ENCODE measurements at regions not wholly inside any gene's neighbourhood (a gene's known extent, or its start where the extent isn't known, plus 50 kb on each side); places are given as distances from the start of the nearest gene placed in this dataset.

GRCh38 chr5:41670854-41671479 is 160.6 kb upstream of the PLCXD3 start:
- H3K36me3 ChIP-seq (ENCODE audit: insufficient read depth, low read length) = no peaks in the 10 kb centered on the region
- CTCF ChIA-PET = no interaction called here
- no peak for DNase-seq
- Mint-ChIP-seq H3K27me3 (peaks cover 8% of the 10 kb centered on the region), H3K36me3 (ENCODE audit: low read depth) (no peaks in the 10 kb centered on the region), H3K9me3 (peaks cover 4% of the 10 kb centered on the region), H3K4me1 (ENCODE audit: low read depth) (no peaks in the 10 kb centered on the region), H3K4me3 (no peak overlapping the region), H3K27ac (no peak overlapping the region)
- peaks cover 0 to 5% of the 10 kb centered on the region in 2 experiments for H3K9me3 ChIP-seq (ENCODE audit: control insufficient read depth in 1 of 2, insufficient read depth in 1 of 2, low read length in 2 of 2)
- POLR2A ChIA-PET = no interaction called here
- H3K27ac ChIP-seq (ENCODE audit: low read depth in 1 of 2, low read length in 2 of 2) = no peak overlapping the region
- no peak overlapping the region for H3K4me3 ChIP-seq (ENCODE audit: low read length)
- no peak for ATAC-seq (ENCODE audit: poor library complexity)
- intact Hi-C loops (cut with DNase I, micrococcal nuclease) = no loop called here
- no peaks in the 10 kb centered on the region for H3K4me1 ChIP-seq (ENCODE audit: insufficient read depth, low read length)
- no peaks in the 10 kb centered on the region for H3K27me3 ChIP-seq (ENCODE audit: control insufficient read depth in 1 of 2, insufficient read depth in 2 of 2, low read length in 2 of 2)
- TF ChIP-seq CTCF (IDR thresholded peaks at IDR 0.05) = no peak

- POLR2A ChIA-PET = no interaction called here
- Mint-ChIP-seq H3K27me3 (peaks cover 11% of the 10 kb centered on the region), H3K9me3 (peaks cover 6% of the 10 kb centered on the region), H3K4me3 (no peak overlapping the region), H3K4me1 (ENCODE audit: low read depth) (no peaks in the 10 kb centered on the region), H3K27ac (no peak overlapping the region), H3K36me3 (ENCODE audit: low read depth) (no peaks in the 10 kb centered on the region)
- H3K36me3 ChIP-seq (ENCODE audit: insufficient read depth, low read length) = no peaks in the 10 kb centered on the region
- H3K9me3 ChIP-seq (ENCODE audit: control insufficient read depth in 1 of 2, insufficient read depth in 1 of 2, low read length in 2 of 2) = peaks cover 0 to 5% of the 10 kb centered on the region in 2 experiments
- no peak overlapping the region for H3K27ac ChIP-seq (ENCODE audit: low read depth in 1 of 2, low read length in 2 of 2)
- no peaks in the 10 kb centered on the region for H3K27me3 ChIP-seq (ENCODE audit: control insufficient read depth in 1 of 2, insufficient read depth in 2 of 2, low read length in 2 of 2)
- no peaks in the 10 kb centered on the region for H3K4me1 ChIP-seq (ENCODE audit: insufficient read depth, low read length)
- no peak for TF ChIP-seq CTCF (IDR thresholded peaks at IDR 0.05)
- no peak overlapping the region for H3K4me3 ChIP-seq (ENCODE audit: low read length)
- DNase-seq = no peak
- intact Hi-C loops (cut with DNase I, micrococcal nuclease) = no loop called here
- no peak for ATAC-seq (ENCODE audit: poor library complexity)
- CTCF ChIA-PET = no interaction called here
Measured at GRCh38 chr5:41670216-41670615, 159.8 kb upstream of the PLCXD3 start.

DNA sequence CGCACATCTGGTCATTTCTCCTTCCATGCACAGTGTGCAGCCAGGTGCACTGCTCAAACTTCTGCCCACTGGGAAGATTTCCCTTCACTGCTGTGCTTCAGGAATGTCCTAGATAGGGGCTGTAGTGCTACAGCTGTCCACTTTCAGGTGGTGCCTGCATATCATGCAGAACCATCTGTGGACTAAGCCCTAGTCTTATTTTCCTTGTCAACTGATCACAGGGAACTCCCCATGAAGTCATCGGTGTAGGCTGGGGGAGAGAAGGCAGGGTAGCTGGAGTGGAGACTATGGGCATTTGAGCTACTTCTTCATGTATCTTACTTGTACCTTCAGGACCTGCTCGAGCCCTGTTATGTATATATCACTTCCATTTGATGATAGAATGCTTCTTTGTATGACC is 150.9 kb upstream of the PLCXD3 start:
- TF ChIP-seq CTCF (IDR thresholded peaks at IDR 0.05) = no peak
- H3K36me3 ChIP-seq (ENCODE audit: insufficient read depth, low read length) = no peaks in the 10 kb centered on the region
- no peaks in the 10 kb centered on the region for H3K4me1 ChIP-seq (ENCODE audit: insufficient read depth, low read length)
- no peak overlapping the region for H3K27ac Mint-ChIP-seq
- H3K4me1 Mint-ChIP-seq (ENCODE audit: low read depth) = no peaks in the 10 kb centered on the region
- CTCF ChIA-PET = no interaction called here
- H3K4me3 ChIP-seq (ENCODE audit: low read length) = no peak overlapping the region
- ATAC-seq (ENCODE audit: poor library complexity) (no peak), DNase-seq (no peak)
- H3K9me3 ChIP-seq (ENCODE audit: control insufficient read depth in 1 of 2, insufficient read depth in 1 of 2, low read length in 2 of 2) = no peaks in the 10 kb centered on the region
- peaks cover 2% of the 10 kb centered on the region for H3K9me3 Mint-ChIP-seq
- no peak overlapping the region for H3K27ac ChIP-seq (ENCODE audit: low read depth in 1 of 2, low read length in 2 of 2)
- intact Hi-C loops (cut with DNase I, micrococcal nuclease) = no loop called here
- H3K4me3 Mint-ChIP-seq = no peak overlapping the region
- H3K27me3 Mint-ChIP-seq = peaks cover 5% of the 10 kb centered on the region
- POLR2A ChIA-PET = no interaction called here
- H3K36me3 Mint-ChIP-seq (ENCODE audit: low read depth) = no peaks in the 10 kb centered on the region
- H3K27me3 ChIP-seq (ENCODE audit: control insufficient read depth in 1 of 2, insufficient read depth in 2 of 2, low read length in 2 of 2) = no peaks in the 10 kb centered on the region
